ENCODE measurements at regions not wholly inside any gene's neighbourhood (a gene's known extent, or its start where the extent isn't known, plus 50 kb on each side); places are given as distances from the start of the nearest gene placed in this dataset.

DNA sequence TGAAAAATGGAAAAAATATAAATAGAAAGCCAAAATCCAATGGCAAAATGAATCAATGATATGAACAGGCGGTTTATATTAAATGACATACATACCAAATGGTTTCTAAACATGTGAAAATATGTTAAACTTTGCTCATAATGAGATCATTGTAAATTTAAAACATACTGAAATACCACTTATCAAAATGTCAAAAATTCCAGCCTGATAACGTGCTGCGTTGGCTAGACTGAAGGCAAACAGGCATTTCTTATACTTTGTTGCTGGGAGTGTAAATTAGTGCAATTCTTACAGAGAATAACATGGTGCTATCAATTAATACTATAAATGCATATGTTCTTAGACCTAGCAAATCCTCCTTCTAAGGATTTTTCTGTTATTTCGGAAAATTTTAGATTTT lies 225.8 kb upstream of the FAM3C start:
- Mint-ChIP-seq H3K27ac (ENCODE audit: unreplicated experiment) (no peak overlapping the region), H3K4me3 (no peak overlapping the region)
- no peak for DNase-seq (ENCODE audit: low read depth, low spot score)

DNA sequence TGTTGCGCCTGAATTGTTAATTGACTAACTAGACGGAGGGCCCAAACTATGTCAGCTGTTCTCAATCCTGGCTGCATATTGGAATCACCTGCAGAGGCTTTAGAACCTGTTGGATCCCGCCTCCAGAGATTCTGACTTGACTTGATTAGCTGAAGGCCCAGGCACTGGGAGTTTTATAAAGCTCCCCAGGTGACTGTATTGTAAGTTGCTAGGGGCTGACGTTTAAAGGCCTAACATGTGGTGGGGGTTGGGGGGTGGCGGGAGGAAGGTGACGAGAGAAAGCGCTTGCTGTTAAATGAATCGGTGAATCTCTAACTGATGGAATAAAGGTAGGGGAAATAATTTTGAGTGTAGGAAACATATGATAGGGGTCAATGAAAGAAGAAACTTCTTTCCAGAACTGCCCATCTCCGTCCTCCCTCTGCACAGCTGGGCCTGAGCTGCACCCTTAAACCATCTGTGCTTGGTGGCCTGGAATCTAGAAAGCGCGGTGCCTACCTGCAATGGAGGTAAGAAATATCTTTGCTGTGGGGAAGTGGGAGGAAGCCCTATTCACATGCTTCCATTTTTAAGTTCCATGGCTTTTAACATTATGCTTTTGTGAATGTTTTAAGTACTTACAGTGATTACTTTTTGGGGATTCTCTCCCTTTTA lies 225.0 kb upstream of the FAM3C start:
- Mint-ChIP-seq H3K9me3 (no peaks in the 10 kb centered on the region), H3K4me3 (no peak overlapping the region), H3K36me3 (ENCODE audit: low read depth) (no peaks in the 10 kb centered on the region), H3K27me3 (ENCODE audit: low read depth) (no peaks in the 10 kb centered on the region), H3K27ac (ENCODE audit: unreplicated experiment) (no peak overlapping the region), H3K4me1 (peaks cover 31% of the 10 kb centered on the region)
- DNase-seq (ENCODE audit: low read depth, low spot score): no peak
- TF ChIP-seq, protein P1, sequence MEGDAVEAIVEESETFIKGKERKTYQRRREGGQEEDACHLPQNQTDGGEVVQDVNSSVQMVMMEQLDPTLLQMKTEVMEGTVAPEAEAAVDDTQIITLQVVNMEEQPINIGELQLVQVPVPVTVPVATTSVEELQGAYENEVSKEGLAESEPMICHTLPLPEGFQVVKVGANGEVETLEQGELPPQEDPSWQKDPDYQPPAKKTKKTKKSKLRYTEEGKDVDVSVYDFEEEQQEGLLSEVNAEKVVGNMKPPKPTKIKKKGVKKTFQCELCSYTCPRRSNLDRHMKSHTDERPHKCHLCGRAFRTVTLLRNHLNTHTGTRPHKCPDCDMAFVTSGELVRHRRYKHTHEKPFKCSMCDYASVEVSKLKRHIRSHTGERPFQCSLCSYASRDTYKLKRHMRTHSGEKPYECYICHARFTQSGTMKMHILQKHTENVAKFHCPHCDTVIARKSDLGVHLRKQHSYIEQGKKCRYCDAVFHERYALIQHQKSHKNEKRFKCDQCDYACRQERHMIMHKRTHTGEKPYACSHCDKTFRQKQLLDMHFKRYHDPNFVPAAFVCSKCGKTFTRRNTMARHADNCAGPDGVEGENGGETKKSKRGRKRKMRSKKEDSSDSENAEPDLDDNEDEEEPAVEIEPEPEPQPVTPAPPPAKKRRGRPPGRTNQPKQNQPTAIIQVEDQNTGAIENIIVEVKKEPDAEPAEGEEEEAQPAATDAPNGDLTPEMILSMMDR (conservative IDR thresholded peaks at IDR 0.05): no peak

More for the DNA sequence above, 225.8 kb upstream of the FAM3C start:
- peaks cover 31% of the 10 kb centered on the region for H3K4me1 Mint-ChIP-seq
- no peaks in the 10 kb centered on the region for H3K9me3 Mint-ChIP-seq
- no peaks in the 10 kb centered on the region for H3K36me3 Mint-ChIP-seq (ENCODE audit: low read depth)
- TF ChIP-seq, protein P1 (conservative IDR thresholded peaks at IDR 0.05): no peak
- H3K27me3 Mint-ChIP-seq (ENCODE audit: low read depth): no peaks in the 10 kb centered on the region

DNA sequence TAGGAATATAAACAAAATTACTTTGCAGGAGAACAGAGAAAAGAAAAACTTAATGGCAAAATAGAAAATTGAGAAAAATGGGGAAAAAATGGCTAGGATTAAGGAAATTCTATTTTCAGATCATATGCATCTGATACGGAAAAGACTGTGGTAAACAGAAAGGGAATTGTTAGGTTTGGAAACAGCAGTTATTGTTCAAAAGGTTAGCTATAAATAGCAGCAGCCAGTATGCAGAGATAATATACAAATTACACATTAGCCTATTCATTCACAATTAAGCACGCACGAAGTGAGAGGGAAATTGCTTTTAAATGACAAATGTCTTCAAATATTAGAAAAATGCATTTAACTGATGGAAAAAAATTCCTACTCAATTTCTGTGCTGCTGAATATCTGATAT lies 224.1 kb upstream of the FAM3C start:
- Mint-ChIP-seq H3K36me3 (ENCODE audit: low read depth) (no peaks in the 10 kb centered on the region), H3K4me3 (peak overlapping the region; percentile 21), H3K27ac (ENCODE audit: unreplicated experiment) (peak overlapping the region; percentile 59), H3K4me1 (peaks cover 31% of the 10 kb centered on the region), H3K27me3 (ENCODE audit: low read depth) (no peaks in the 10 kb centered on the region), H3K9me3 (no peaks in the 10 kb centered on the region)
- TF ChIP-seq, protein P1 (conservative IDR thresholded peaks at IDR 0.05): no peak
- DNase-seq (ENCODE audit: low read depth, low spot score): no peak

DNA sequence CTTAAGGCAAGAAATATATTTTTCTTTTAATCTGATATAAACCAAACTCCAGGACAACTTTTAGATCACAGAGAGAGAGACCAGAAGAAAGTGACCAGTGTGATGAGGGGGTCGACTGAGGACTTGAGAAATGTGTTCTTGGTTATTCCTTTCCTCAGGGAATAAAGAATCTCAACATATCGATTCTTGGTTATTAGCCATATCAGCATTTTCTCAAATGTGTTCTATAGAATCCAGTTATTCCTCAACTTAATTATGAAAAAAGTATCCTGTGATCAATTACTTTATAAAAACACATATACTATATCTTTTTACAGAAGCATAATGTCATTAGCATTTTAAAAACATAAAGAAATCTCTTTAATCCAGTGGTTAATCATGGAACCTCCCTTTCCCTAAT lies 222.1 kb upstream of the FAM3C start:
- H3K4me3 Mint-ChIP-seq: no peak overlapping the region
- H3K27ac Mint-ChIP-seq (ENCODE audit: unreplicated experiment): no peak overlapping the region
- no peak for DNase-seq (ENCODE audit: low read depth, low spot score)
- no peaks in the 10 kb centered on the region for H3K36me3 Mint-ChIP-seq (ENCODE audit: low read depth)
- H3K27me3 Mint-ChIP-seq (ENCODE audit: low read depth): no peaks in the 10 kb centered on the region
- H3K4me1 Mint-ChIP-seq: peaks cover 22% of the 10 kb centered on the region
- peaks cover 4% of the 10 kb centered on the region for H3K9me3 Mint-ChIP-seq
- TF ChIP-seq, protein P1 (conservative IDR thresholded peaks at IDR 0.05): no peak

DNA sequence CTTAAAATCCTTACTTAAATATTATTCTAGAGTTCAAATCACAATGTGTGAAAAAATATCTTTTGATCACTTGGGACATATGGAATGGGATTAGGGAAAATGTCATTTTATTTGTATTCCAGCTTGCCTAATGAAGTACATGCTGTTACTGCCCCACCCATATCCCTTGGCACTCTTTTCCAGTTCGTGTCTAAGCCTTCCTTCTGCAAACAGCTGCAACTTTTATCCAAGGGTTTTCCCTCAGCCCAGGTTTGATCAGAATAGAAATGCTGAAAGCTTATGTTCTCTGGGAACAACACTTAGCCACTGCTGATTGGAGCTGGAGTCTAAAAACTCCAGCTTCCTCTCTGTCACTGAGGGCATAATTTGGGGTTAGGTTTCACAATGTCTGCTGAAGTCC lies 214.1 kb upstream of the FAM3C start:
- Mint-ChIP-seq H3K4me3 (no peak overlapping the region), H3K36me3 (ENCODE audit: low read depth) (no peaks in the 10 kb centered on the region), H3K9me3 (peaks cover 6% of the 10 kb centered on the region), H3K27ac (ENCODE audit: unreplicated experiment) (no peak overlapping the region), H3K4me1 (peaks cover 10% of the 10 kb centered on the region), H3K27me3 (ENCODE audit: low read depth) (no peaks in the 10 kb centered on the region)
- DNase-seq (ENCODE audit: low read depth, low spot score): no peak
- TF ChIP-seq, protein P1 (conservative IDR thresholded peaks at IDR 0.05): no peak

All from neural crest cell (in vitro differentiated cells).